ENCODE measurements at regions not wholly inside any gene's neighbourhood (a gene's known extent, or its start where the extent isn't known, plus 50 kb on each side); places are given as distances from the start of the nearest gene placed in this dataset.
A peak's percentile ranks its signal among the peaks of the same experiment; 100 is the strongest.

GRCh38 chr7:133139350-133139749 lies 57.5 kb upstream of the CHCHD3 start (continued):
- TF ChIP-seq U2AF1 (optimal IDR thresholded peaks at IDR 0.05; ENCODE audit: low read depth, low read length) (no peak), STAT5A (IDR thresholded peaks at IDR 0.05; ENCODE audit: borderline replicate concordance, low read length) (no peak), NR3C1 (CRISPR knock-in tag; IDR thresholded peaks at IDR 0.05) (peak; percentile 29; the same call in 1 of the 2 replicates), NFRKB (IDR thresholded peaks at IDR 0.05; ENCODE audit: low read depth) (no peak), ZBTB34 (CRISPR knock-in tag; IDR thresholded peaks at IDR 0.05) (no peak), ZNF280A (IDR thresholded peaks at IDR 0.05; ENCODE audit: low read depth, partially characterized antibody) (no peak), ZNF436 (CRISPR knock-in tag; IDR thresholded peaks at IDR 0.05) (no peak), E4F1 (CRISPR knock-in tag; IDR thresholded peaks at IDR 0.05; ENCODE audit: borderline replicate concordance) (no peak), GABPB2 (CRISPR knock-in tag; conservative IDR thresholded peaks at IDR 0.05) (no peak), THRA (IDR thresholded peaks at IDR 0.05) (no peak), HNRNPL (IDR thresholded peaks at IDR 0.05; ENCODE audit: low read depth, low read length) (no peak), CREB3 (tag; conservative IDR thresholded peaks at IDR 0.05; ENCODE audit: low read depth) (no peak), OTX1 (CRISPR knock-in tag; IDR thresholded peaks at IDR 0.05) (no peak), SMARCE1 (IDR thresholded peaks at IDR 0.05) (no peak), FOXJ2 (tag; IDR thresholded peaks at IDR 0.05) (no peak), LEF1 (IDR thresholded peaks at IDR 0.05) (no peak), CCNT2 (IDR thresholded peaks at IDR 0.05; ENCODE audit: borderline replicate concordance, extremely low read depth, insufficient read length, low read depth, low read length) (no peak)
- TF ChIP-seq, protein P1, sequence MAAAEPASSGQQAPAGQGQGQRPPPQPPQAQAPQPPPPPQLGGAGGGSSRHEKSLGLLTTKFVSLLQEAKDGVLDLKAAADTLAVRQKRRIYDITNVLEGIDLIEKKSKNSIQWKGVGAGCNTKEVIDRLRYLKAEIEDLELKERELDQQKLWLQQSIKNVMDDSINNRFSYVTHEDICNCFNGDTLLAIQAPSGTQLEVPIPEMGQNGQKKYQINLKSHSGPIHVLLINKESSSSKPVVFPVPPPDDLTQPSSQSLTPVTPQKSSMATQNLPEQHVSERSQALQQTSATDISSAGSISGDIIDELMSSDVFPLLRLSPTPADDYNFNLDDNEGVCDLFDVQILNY (CRISPR knock-in tag; IDR thresholded peaks at IDR 0.05): no peak
- TF ChIP-seq, protein P2, sequence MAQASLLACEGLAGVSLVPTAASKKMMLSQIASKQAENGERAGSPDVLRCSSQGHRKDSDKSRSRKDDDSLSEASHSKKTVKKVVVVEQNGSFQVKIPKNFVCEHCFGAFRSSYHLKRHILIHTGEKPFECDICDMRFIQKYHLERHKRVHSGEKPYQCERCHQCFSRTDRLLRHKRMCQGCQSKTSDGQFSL (CRISPR knock-in tag; IDR thresholded peaks at IDR 0.05): no peak
- TF ChIP-seq, protein P2 (tag; IDR thresholded peaks at IDR 0.05): no peak
